Fibroblast of lung (primary cell): ENCODE measurements at regions not wholly inside any gene's neighbourhood (a gene's known extent, or its start where the extent isn't known, plus 50 kb on each side); places are given as distances from the start of the nearest gene placed in this dataset.

ENCODE experiments used
- DNase-seq, 2 donors: peaks; one replicate each; pipeline versions ENCODE4 v3.0.0 to v3.0.0-alpha.2; 2010; ENCODE audit warnings: low read depth in 2 of 2
- H2AFZ ChIP-seq: 2 replicates; pipeline ENCODE4 v1.5.1; 2012; ENCODE audit warnings: low read length, control low read depth, inconsistent platforms
- H3K27ac ChIP-seq: 2 replicates; pipeline ENCODE4 v1.5.1; 2011; ENCODE audit warnings: low read length, control low read depth; ENCODE audit not compliant: insufficient read depth
- H3K27me3 ChIP-seq: 2 replicates; pipeline ENCODE4 v1.5.1; 2011; ENCODE audit warnings: mild to moderate bottlenecking, low read length; ENCODE audit not compliant: control insufficient read depth, insufficient read depth
- H3K36me3 ChIP-seq: 2 replicates; pipeline ENCODE4 v1.5.1; 2011; ENCODE audit warnings: low read length; ENCODE audit not compliant: control insufficient read depth, insufficient read depth
- H3K4me1 ChIP-seq: 2 replicates; pipeline ENCODE4 v1.5.1; 2011; ENCODE audit warnings: low read length; ENCODE audit not compliant: control insufficient read depth, insufficient read depth; ENCODE audit errors: extremely low read depth
- H3K4me2 ChIP-seq: 2 replicates; pipeline ENCODE4 v1.5.1; 2011; ENCODE audit warnings: low read length, control low read depth; ENCODE audit not compliant: insufficient read depth; ENCODE audit errors: extremely low read depth
- H3K4me3 ChIP-seq, 4 experiments: fragments of 200-600 bp in 1 of 4; sonication (generic) in 1 of 4; replicated peaks in 1 of 4; 2 replicates each; pipeline ENCODE4 v1.5.1; 2011 to 2016; ENCODE audit warnings: low read length in 4 of 4, low read depth in 3 of 4, mild to moderate bottlenecking in 3 of 4, control low read depth in 2 of 4, inconsistent platforms in 1 of 4, mixed read lengths in 1 of 4; ENCODE audit not compliant: insufficient read depth in 1 of 4; ENCODE audit errors: control extremely low read depth in 1 of 4
- H3K79me2 ChIP-seq: 2 replicates; pipeline ENCODE4 v1.5.1; 2012; ENCODE audit warnings: mild to moderate bottlenecking, low read length, inconsistent platforms; ENCODE audit not compliant: control insufficient read depth, insufficient read depth
- H3K9ac ChIP-seq: 2 replicates; pipeline ENCODE4 v1.5.1; 2011; ENCODE audit warnings: mild to moderate bottlenecking, low read length, control low read depth; ENCODE audit not compliant: insufficient read depth
- H3K9me3 ChIP-seq: 2 replicates; pipeline ENCODE4 v1.5.1; 2012; ENCODE audit warnings: low read depth, low read length; ENCODE audit not compliant: control insufficient read depth, insufficient read depth
- H4K20me1 ChIP-seq: 2 replicates; pipeline ENCODE4 v1.5.1; 2011; ENCODE audit warnings: low read length; ENCODE audit not compliant: control insufficient read depth, insufficient read depth; ENCODE audit errors: extremely low read depth
- EZH2 ChIP-seq: IDR thresholded peaks from 2 replicates; pipeline ENCODE4 v1.5.1; 2012; ENCODE audit warnings: low read length, control low read depth, mild to moderate bottlenecking; ENCODE audit errors: missing control alignments
- TF ChIP-seq, protein P1 (sequence below), 2 donors: IDR thresholded peaks in 1 of 2; conservative IDR thresholded peaks in 1 of 2; 1 replicate in 1 of 2; 2 replicates in 1 of 2; pipeline ENCODE4 v1.5.1; 2011 to 2012; ENCODE audit warnings: low read length in 2 of 2, control low read depth in 1 of 2, inconsistent platforms in 1 of 2, low read depth in 1 of 2, mild to moderate bottlenecking in 1 of 2

DNA sequence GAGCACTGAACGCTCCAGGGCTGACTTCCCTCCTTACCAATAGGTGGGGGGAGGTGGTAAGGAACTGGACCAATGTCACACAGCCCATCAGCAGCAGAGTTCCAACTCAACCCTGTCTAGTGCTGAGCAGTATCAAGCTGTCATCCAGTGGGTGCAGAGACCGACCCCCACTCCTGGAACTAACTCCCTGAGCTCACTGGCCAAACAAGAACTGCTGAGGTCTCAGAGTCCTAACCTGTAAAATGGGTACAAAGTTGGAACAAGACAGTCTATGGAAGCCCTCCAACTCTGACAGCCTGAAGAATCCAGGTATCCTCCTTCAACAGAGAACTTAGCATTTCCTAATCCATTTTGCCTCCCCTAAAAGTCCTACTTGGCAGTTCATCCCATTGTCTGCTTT, 91.1 kb upstream of the CLMN start:
- no peaks in the 10 kb centered on the region for H3K79me2 ChIP-seq
- no peak overlapping the region for H3K27ac ChIP-seq
- no peaks in the 10 kb centered on the region for H3K36me3 ChIP-seq
- H4K20me1 ChIP-seq, result no peaks in the 10 kb centered on the region
- H3K4me2 ChIP-seq, result no peak overlapping the region
- H3K4me1 ChIP-seq, result no peaks in the 10 kb centered on the region
- no peak for DNase-seq
- H3K4me3 ChIP-seq, result no peak overlapping the region
- TF ChIP-seq, protein P1, sequence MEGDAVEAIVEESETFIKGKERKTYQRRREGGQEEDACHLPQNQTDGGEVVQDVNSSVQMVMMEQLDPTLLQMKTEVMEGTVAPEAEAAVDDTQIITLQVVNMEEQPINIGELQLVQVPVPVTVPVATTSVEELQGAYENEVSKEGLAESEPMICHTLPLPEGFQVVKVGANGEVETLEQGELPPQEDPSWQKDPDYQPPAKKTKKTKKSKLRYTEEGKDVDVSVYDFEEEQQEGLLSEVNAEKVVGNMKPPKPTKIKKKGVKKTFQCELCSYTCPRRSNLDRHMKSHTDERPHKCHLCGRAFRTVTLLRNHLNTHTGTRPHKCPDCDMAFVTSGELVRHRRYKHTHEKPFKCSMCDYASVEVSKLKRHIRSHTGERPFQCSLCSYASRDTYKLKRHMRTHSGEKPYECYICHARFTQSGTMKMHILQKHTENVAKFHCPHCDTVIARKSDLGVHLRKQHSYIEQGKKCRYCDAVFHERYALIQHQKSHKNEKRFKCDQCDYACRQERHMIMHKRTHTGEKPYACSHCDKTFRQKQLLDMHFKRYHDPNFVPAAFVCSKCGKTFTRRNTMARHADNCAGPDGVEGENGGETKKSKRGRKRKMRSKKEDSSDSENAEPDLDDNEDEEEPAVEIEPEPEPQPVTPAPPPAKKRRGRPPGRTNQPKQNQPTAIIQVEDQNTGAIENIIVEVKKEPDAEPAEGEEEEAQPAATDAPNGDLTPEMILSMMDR (conservative IDR thresholded peaks at IDR 0.05 in 1 of 2, IDR thresholded peaks at IDR 0.05 in 1 of 2; ENCODE audit: low read depth in 1 of 2, low read length in 2 of 2), result no peak
- TF ChIP-seq EZH2, result no peak
- H3K27me3 ChIP-seq, result no peaks in the 10 kb centered on the region
- no peaks in the 10 kb centered on the region for H3K9me3 ChIP-seq
- no peak overlapping the region for H2AFZ ChIP-seq
- no peak overlapping the region for H3K9ac ChIP-seq

DNA sequence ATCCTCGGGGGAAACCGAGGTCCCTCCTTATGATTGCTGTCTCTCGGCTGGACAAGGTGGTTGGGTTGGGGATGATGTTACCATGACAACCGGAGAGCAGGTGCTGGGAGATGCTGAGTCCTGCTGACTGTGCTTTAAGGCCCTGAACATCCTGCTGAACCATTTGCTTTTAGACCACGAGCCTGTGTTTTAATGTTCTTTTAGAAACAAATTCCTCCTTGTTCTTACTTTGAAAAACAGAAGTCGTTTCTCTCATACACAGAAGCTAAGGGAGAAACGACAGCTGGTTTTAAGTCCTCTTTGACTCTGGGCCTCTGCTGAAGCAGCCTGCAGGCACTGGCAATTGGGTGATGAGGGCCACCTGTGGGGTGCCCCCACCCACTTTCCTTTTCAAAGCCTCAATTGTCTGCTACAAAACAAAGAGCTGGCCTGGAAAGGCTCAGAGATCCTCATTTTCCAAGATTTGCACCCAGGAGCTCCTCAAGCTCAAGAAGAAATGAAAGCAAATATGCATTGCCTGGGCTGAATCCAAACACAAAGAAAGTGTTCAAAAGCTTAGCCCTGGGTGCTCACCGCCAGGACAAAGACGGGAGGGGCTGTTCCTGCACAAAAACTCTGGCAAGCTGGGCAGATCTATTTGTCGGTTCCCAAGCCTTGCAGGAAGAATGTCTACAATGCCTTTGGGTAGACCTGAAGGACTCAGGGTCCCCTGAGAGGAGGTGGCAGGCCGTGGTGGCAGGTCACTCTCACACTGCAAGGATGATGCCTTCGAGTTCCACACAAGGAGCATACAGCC, 90.0 kb upstream of the CLMN start:
- no peaks in the 10 kb centered on the region for H3K79me2 ChIP-seq
- no peaks in the 10 kb centered on the region for H3K27me3 ChIP-seq
- no peaks in the 10 kb centered on the region for H3K36me3 ChIP-seq
- H4K20me1 ChIP-seq, result no peaks in the 10 kb centered on the region
- H3K27ac ChIP-seq, result no peak overlapping the region
- no peaks in the 10 kb centered on the region for H3K4me1 ChIP-seq
- TF ChIP-seq EZH2, result no peak
- TF ChIP-seq, protein P1 (conservative IDR thresholded peaks at IDR 0.05 in 1 of 2, IDR thresholded peaks at IDR 0.05 in 1 of 2; ENCODE audit: low read depth in 1 of 2, low read length in 2 of 2), result no peak
- no peaks in the 10 kb centered on the region for H3K9me3 ChIP-seq
- H3K4me2 ChIP-seq, result no peak overlapping the region
- no peak overlapping the region for H2AFZ ChIP-seq
- no peak overlapping the region for H3K4me3 ChIP-seq
- DNase-seq, result no peak
- H3K9ac ChIP-seq, result no peak overlapping the region

DNA sequence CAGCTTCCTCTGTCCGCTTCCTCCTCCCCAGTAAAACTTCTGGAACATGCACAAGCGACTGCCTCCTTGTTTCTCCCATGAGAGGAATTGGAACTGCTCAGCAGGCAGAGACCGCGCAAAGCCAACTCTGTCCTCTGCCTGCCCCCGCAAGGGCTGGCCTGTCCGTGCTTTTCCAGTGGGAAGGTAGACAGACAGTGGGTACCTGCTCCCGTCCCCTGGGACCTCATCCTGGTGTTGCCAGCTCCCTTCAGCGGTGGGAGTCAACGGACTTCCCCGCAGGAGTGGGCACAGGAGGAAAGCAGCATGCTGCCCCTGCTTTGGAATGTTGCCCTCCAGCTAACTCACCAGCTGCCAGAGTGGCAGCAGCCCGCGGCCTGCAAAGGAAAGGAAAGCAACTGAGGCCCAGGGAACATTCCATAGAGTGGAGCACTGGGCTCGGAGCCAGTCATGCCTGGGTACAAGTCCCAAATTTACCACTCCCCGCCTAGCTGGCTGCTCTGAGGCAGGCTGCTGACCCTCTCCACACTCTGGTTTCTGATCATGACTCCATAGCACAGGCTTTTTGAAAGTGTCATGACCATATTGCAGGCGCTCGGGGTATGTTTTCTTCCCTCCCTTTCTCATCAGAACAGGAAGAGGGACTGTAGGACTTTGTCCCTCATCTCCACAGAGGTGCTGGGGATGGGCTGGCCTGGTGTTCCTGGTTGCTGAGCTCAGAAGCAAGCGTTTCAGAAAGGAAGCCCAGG, 89.2 kb upstream of the CLMN start:
- H3K27ac ChIP-seq, result no peak overlapping the region

More for the DNA sequence above, 89.2 kb upstream of the CLMN start:
- Histone ChIP-seq H2AFZ (no peak overlapping the region), H3K36me3 (no peaks in the 10 kb centered on the region), H3K9ac (no peak overlapping the region), H3K4me1 (no peaks in the 10 kb centered on the region), H3K9me3 (no peaks in the 10 kb centered on the region), H3K4me2 (no peak overlapping the region), H3K27me3 (no peaks in the 10 kb centered on the region), H3K79me2 (no peaks in the 10 kb centered on the region), H3K4me3 (no peak overlapping the region), H4K20me1 (no peaks in the 10 kb centered on the region)
- TF ChIP-seq, protein P1 (conservative IDR thresholded peaks at IDR 0.05 in 1 of 2, IDR thresholded peaks at IDR 0.05 in 1 of 2; ENCODE audit: low read depth in 1 of 2, low read length in 2 of 2), result no peak
- TF ChIP-seq EZH2, result no peak
- no peak for DNase-seq
